ENCODE measurements at regions not wholly inside any gene's neighbourhood (a gene's known extent, or its start where the extent isn't known, plus 50 kb on each side); places are given as distances from the start of the nearest gene placed in this dataset.

DNA sequence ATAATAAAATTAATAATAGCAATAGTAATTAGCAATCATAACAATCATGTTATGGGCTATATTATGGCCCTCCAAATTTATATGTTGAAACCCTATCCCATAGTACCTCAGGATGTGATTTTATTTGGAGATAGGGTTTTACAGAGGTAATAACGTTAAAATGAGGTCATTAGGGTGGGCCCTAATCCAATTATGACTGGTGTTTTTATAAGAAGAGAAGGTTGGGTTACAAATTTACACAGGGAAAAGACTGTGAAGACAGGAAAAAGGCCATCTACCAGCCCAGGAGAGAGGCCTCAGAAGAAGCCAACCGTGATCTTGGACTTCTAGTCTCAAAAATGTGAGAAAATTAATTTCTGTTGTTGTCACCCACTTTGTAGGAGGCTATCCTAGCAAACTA lies 353.1 kb downstream of the CHL1 start:
- no peaks in the 10 kb centered on the region for H3F3A ChIP-seq (ENCODE audit: insufficient read depth)
- no peaks in the 10 kb centered on the region for H3K36me3 ChIP-seq (ENCODE audit: low read length)
- no peak overlapping the region for H2AFZ ChIP-seq (ENCODE audit: low read depth, low read length, severe bottlenecking)
- H3K4me3 ChIP-seq (ENCODE audit: insufficient read depth, low read length, poor library complexity, severe bottlenecking), result no peak overlapping the region
- TF ChIP-seq CTCF (IDR thresholded peaks at IDR 0.05; ENCODE audit: insufficient read depth, low read length, poor library complexity, severe bottlenecking), result no peak
- no peak for TF ChIP-seq EZH2phosphoT487 (conservative IDR thresholded peaks at IDR 0.05; ENCODE audit: low read length)
- H3K4me2 ChIP-seq (ENCODE audit: low read depth, low read length, poor library complexity, severe bottlenecking), result no peak overlapping the region
- H4K20me1 ChIP-seq (ENCODE audit: low read depth, low read length), result no peaks in the 10 kb centered on the region
- no peaks in the 10 kb centered on the region for H3K27me3 ChIP-seq (ENCODE audit: low read length)
- no peak overlapping the region for H3K27ac ChIP-seq (ENCODE audit: low read depth, low read length)
- H3K79me2 ChIP-seq (ENCODE audit: insufficient read depth, low read length), result no peaks in the 10 kb centered on the region
- H3K9ac ChIP-seq (ENCODE audit: low read length), result no peak overlapping the region
- no peaks in the 10 kb centered on the region for H3K9me3 ChIP-seq (ENCODE audit: insufficient read depth, low read length)
- H3K9me2 ChIP-seq (replicated peaks; ENCODE audit: insufficient read depth, low read length), result no peaks in the 10 kb centered on the region

DNA sequence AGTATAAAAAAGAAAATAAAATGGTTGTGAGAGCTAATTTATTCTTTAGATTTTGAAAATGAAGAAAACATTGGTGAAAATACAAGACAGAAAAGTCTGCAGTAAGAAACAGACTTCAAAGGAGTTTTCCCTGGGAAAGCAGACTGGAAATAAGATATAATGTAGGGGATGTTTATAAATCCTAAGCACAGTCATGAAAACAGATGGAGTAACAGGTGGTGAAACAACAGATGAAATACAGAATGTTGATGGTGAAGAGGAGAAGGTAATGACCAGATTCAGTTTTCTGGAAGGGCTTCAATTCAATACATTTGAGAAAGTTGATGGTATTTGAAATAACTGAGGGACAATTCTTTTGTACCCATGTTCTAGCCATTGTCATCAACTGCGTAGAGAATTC lies 353.9 kb downstream of the CHL1 start:
- TF ChIP-seq CTCF (IDR thresholded peaks at IDR 0.05; ENCODE audit: insufficient read depth, low read length, poor library complexity, severe bottlenecking) (no peak), EZH2phosphoT487 (conservative IDR thresholded peaks at IDR 0.05; ENCODE audit: low read length) (no peak)
- no peaks in the 10 kb centered on the region for H3K36me3 ChIP-seq (ENCODE audit: low read length)
- H3K27me3 ChIP-seq (ENCODE audit: low read length), result no peaks in the 10 kb centered on the region
- no peak overlapping the region for H2AFZ ChIP-seq (ENCODE audit: low read depth, low read length, severe bottlenecking)
- no peaks in the 10 kb centered on the region for H3K9me3 ChIP-seq (ENCODE audit: insufficient read depth, low read length)
- H3K27ac ChIP-seq (ENCODE audit: low read depth, low read length), result no peak overlapping the region
- H3K4me2 ChIP-seq (ENCODE audit: low read depth, low read length, poor library complexity, severe bottlenecking), result no peak overlapping the region
- H3K4me3 ChIP-seq (ENCODE audit: insufficient read depth, low read length, poor library complexity, severe bottlenecking), result no peak overlapping the region
- H3K9ac ChIP-seq (ENCODE audit: low read length), result no peak overlapping the region
- no peaks in the 10 kb centered on the region for H3K9me2 ChIP-seq (replicated peaks; ENCODE audit: insufficient read depth, low read length)
- H3K79me2 ChIP-seq (ENCODE audit: insufficient read depth, low read length), result no peaks in the 10 kb centered on the region
- H4K20me1 ChIP-seq (ENCODE audit: low read depth, low read length), result no peaks in the 10 kb centered on the region
- no peaks in the 10 kb centered on the region for H3F3A ChIP-seq (ENCODE audit: insufficient read depth)

DNA sequence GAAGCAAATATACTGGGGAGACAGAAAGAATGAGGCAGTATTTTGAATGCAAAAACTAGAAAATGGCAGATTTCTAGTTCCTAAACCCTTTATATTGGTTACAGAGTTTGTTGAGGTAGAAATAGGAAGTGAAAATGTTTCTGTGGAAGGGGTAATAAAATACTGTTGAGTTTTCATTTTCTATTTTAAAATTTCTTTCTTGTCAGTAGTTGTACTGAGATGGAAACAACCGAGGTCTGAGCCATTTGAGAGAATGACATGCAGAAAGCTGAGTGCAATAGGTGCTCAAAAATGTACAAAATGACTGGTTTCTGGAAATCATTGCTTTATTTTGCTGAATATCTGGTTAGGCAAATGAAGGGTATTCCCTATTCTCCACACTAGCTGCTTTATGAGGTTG lies 361.4 kb downstream of the CHL1 start:
- Histone ChIP-seq H3F3A (ENCODE audit: insufficient read depth) (no peaks in the 10 kb centered on the region), H2AFZ (ENCODE audit: low read depth, low read length, severe bottlenecking) (no peak overlapping the region), H3K9ac (ENCODE audit: low read length) (no peak overlapping the region), H3K9me3 (ENCODE audit: insufficient read depth, low read length) (no peaks in the 10 kb centered on the region), H3K27me3 (ENCODE audit: low read length) (no peaks in the 10 kb centered on the region), H3K27ac (ENCODE audit: low read depth, low read length) (no peak overlapping the region), H3K36me3 (ENCODE audit: low read length) (no peaks in the 10 kb centered on the region), H3K4me3 (ENCODE audit: insufficient read depth, low read length, poor library complexity, severe bottlenecking) (no peak overlapping the region), H4K20me1 (ENCODE audit: low read depth, low read length) (no peaks in the 10 kb centered on the region), H3K9me2 (replicated peaks; ENCODE audit: insufficient read depth, low read length) (no peaks in the 10 kb centered on the region), H3K79me2 (ENCODE audit: insufficient read depth, low read length) (no peaks in the 10 kb centered on the region), H3K4me2 (ENCODE audit: low read depth, low read length, poor library complexity, severe bottlenecking) (no peak overlapping the region)
- TF ChIP-seq CTCF (IDR thresholded peaks at IDR 0.05; ENCODE audit: insufficient read depth, low read length, poor library complexity, severe bottlenecking) (no peak), EZH2phosphoT487 (conservative IDR thresholded peaks at IDR 0.05; ENCODE audit: low read length) (no peak)
